Jurkat, Clone E6-1 (cell line): ENCODE measurements at regions not wholly inside any gene's neighbourhood (a gene's known extent, or its start where the extent isn't known, plus 50 kb on each side); places are given as distances from the start of the nearest gene placed in this dataset.

Experiments
- DNase-seq: peaks from one replicate; pipeline ENCODE4 v3.0.0-alpha.2; 2011; ENCODE audit warnings: low read depth, low spot score
- H3K4me3 ChIP-seq: 2 replicates; pipeline ENCODE4 v1.5.1; 2011; ENCODE audit warnings: mild to moderate bottlenecking, low read length, control low read depth, moderate library complexity

- no peak overlapping the region for H3K4me3 ChIP-seq
- no peak for DNase-seq
Measured at GRCh38 chr7:67989142-67989541, 992.5 kb downstream of the TYW1 start.

- no peak for DNase-seq
- H3K4me3 ChIP-seq, result no peak overlapping the region
Measured at GRCh38 chr7:67990003-67990402, 993.4 kb downstream of the TYW1 start.

GRCh38 chr7:67990716-67991115 lies 994.1 kb downstream of the TYW1 start:
- no peak overlapping the region for H3K4me3 ChIP-seq
- no peak for DNase-seq

GRCh38 chr7:67992287-67992686 lies 995.7 kb downstream of the TYW1 start:
- no peak for DNase-seq
- no peak overlapping the region for H3K4me3 ChIP-seq

- H3K4me3 ChIP-seq, result no peak overlapping the region
- no peak for DNase-seq
Measured at GRCh38 chr7:68005992-68006391, 1009.4 kb downstream of the TYW1 start.

GRCh38 chr7:68006619-68007018 lies 1010.0 kb downstream of the TYW1 start:
- DNase-seq, result no peak
- no peak overlapping the region for H3K4me3 ChIP-seq

- no peak for DNase-seq
Measured at GRCh38 chr7:68009716-68010115, 1013.1 kb downstream of the TYW1 start.

GRCh38 chr7:68014031-68014736 lies 1017.6 kb downstream of the TYW1 start:
- no peak for DNase-seq

More at GRCh38 chr7:68009716-68010115, 1013.1 kb downstream of the TYW1 start:
- no peak overlapping the region for H3K4me3 ChIP-seq

GRCh38 chr7:68015122-68015977 lies 1018.7 kb downstream of the TYW1 start:
- no peak overlapping the region for H3K4me3 ChIP-seq
- no peak for DNase-seq

More at GRCh38 chr7:68014031-68014736, 1017.6 kb downstream of the TYW1 start:
- H3K4me3 ChIP-seq, result no peak overlapping the region

- no peak overlapping the region for H3K4me3 ChIP-seq
- no peak for DNase-seq
Measured at GRCh38 chr7:68015978-68016532, 1019.4 kb downstream of the TYW1 start.

GRCh38 chr7:68020102-68020501 lies 1023.5 kb downstream of the TYW1 start:
- no peak for DNase-seq

GRCh38 chr7:68025369-68025768 lies 1028.7 kb downstream of the TYW1 start:
- H3K4me3 ChIP-seq, result no peak overlapping the region
- DNase-seq, result no peak

More at GRCh38 chr7:68020102-68020501, 1023.5 kb downstream of the TYW1 start:
- H3K4me3 ChIP-seq, result no peak overlapping the region

- no peak overlapping the region for H3K4me3 ChIP-seq
- DNase-seq, result no peak
Measured at GRCh38 chr7:68030530-68030929, 1033.9 kb downstream of the TYW1 start.

- no peak for DNase-seq
- no peak overlapping the region for H3K4me3 ChIP-seq
Measured at GRCh38 chr7:68031180-68031943, 1034.7 kb downstream of the TYW1 start.

- no peak overlapping the region for H3K4me3 ChIP-seq
- DNase-seq, result no peak
Measured at GRCh38 chr7:68038621-68039314, 1042.1 kb downstream of the TYW1 start.

GRCh38 chr7:68041554-68041953 lies 1044.9 kb downstream of the TYW1 start:
- DNase-seq, result no peak

GRCh38 chr7:68043546-68043945 lies 1046.9 kb downstream of the TYW1 start:
- H3K4me3 ChIP-seq, result no peak overlapping the region
- no peak for DNase-seq

More at GRCh38 chr7:68041554-68041953, 1044.9 kb downstream of the TYW1 start:
- H3K4me3 ChIP-seq, result no peak overlapping the region

GRCh38 chr7:68050627-68051026 lies 1054.0 kb downstream of the TYW1 start:
- no peak for DNase-seq

GRCh38 chr7:68058014-68058413 lies 1061.4 kb downstream of the TYW1 start:
- no peak for DNase-seq

More at GRCh38 chr7:68050627-68051026, 1054.0 kb downstream of the TYW1 start:
- H3K4me3 ChIP-seq, result no peak overlapping the region

More at GRCh38 chr7:68058014-68058413, 1061.4 kb downstream of the TYW1 start:
- no peak overlapping the region for H3K4me3 ChIP-seq
